ENCODE measurements at regions not wholly inside any gene's neighbourhood (a gene's known extent, or its start where the extent isn't known, plus 50 kb on each side); places are given as distances from the start of the nearest gene placed in this dataset.
A peak's percentile ranks its signal among the peaks of the same experiment; 100 is the strongest.

GRCh38 chr14:28656704-28657255 is 109.8 kb upstream of the FOXG1 start:
- TF ChIP-seq MXI1 (conservative IDR thresholded peaks at IDR 0.05; ENCODE audit: poor library complexity, severe bottlenecking): no peak
- no peak for TF ChIP-seq EZH2 (IDR thresholded peaks at IDR 0.05; ENCODE audit: borderline replicate concordance, insufficient read depth, low read length, poor library complexity, severe bottlenecking)
- no peak for TF ChIP-seq CTCF (IDR thresholded peaks at IDR 0.05; ENCODE audit: poor library complexity, severe bottlenecking)
- TF ChIP-seq REST (IDR thresholded peaks at IDR 0.05; ENCODE audit: borderline replicate concordance): peak; percentile 46
- peak; percentile 94 for TF ChIP-seq POLR2AphosphoS5 (IDR thresholded peaks at IDR 0.05)
- no peak for TF ChIP-seq RAD21 (conservative IDR thresholded peaks at IDR 0.05)
- no peak for TF ChIP-seq TAF1 (IDR thresholded peaks at IDR 0.05; ENCODE audit: low read depth)
